SU-DHL-6 (cell line): ENCODE measurements at regions not wholly inside any gene's neighbourhood (a gene's known extent, or its start where the extent isn't known, plus 50 kb on each side); places are given as distances from the start of the nearest gene placed in this dataset.

Experiments used
- H2AFZ ChIP-seq: fragments of 200-600 bp; sonication (generic); 2 replicates; pipeline ENCODE4 v1.6.1; 2014; ENCODE audit warnings: low read depth, mild to moderate bottlenecking, moderate library complexity, mixed read lengths, antibody characterized with exemption, low read length; ENCODE audit not compliant: severe bottlenecking
- H3F3A ChIP-seq: fragments of 200-600 bp; shearing (Covaris generic); 2 replicates; pipeline ENCODE4 v1.6.0; 2016; ENCODE audit warnings: antibody characterized with exemption, mild to moderate bottlenecking; ENCODE audit not compliant: insufficient read depth
- H3K27ac ChIP-seq: fragments of 200-600 bp; sonication (generic); 2 replicates; pipeline ENCODE4 v1.5.1; 2016; ENCODE audit warnings: low read depth, mild to moderate bottlenecking, low read length, moderate library complexity, mixed read lengths
- H3K27me3 ChIP-seq: fragments of 200-600 bp; sonication (generic), shearing (Covaris generic); 2 replicates; pipeline ENCODE4 v1.6.0; 2014; ENCODE audit warnings: mild to moderate bottlenecking, low read length
- H3K36me3 ChIP-seq: fragments of 200-600 bp; sonication (generic); 2 replicates; pipeline ENCODE4 v1.6.1; 2014; ENCODE audit warnings: mild to moderate bottlenecking, low read length, mixed read lengths
- H3K4me2 ChIP-seq: fragments of 300-600, 200-600 bp; shearing (Covaris generic), sonication (generic); 2 replicates; pipeline ENCODE4 v1.6.0; 2014; ENCODE audit warnings: low read length, low read depth, mild to moderate bottlenecking; ENCODE audit not compliant: poor library complexity, severe bottlenecking
- H3K4me3 ChIP-seq: fragments of 200-600 bp; sonication (generic); 2 replicates; pipeline ENCODE4 v1.5.1; 2014; ENCODE audit warnings: antibody characterized with exemption, low read length, mild to moderate bottlenecking, mixed read lengths; ENCODE audit not compliant: insufficient read depth, poor library complexity, severe bottlenecking
- H3K79me2 ChIP-seq: fragments of 200-600 bp; sonication (generic); 2 replicates; pipeline ENCODE4 v1.6.1; 2014; ENCODE audit warnings: mild to moderate bottlenecking, low read length, moderate library complexity; ENCODE audit not compliant: insufficient read depth
- H3K9ac ChIP-seq: fragments of 200-600 bp; sonication (generic); 2 replicates; pipeline ENCODE4 v1.7.0; 2014; ENCODE audit warnings: mild to moderate bottlenecking, low read length
- H3K9me2 ChIP-seq: fragments of 200-600 bp; sonication (generic); replicated peaks from 2 replicates; pipeline ENCODE4 v1.6.1; 2014; ENCODE audit warnings: low read length; ENCODE audit not compliant: insufficient read depth
- H3K9me3 ChIP-seq: fragments of 200-600 bp; sonication (generic); 2 replicates; pipeline ENCODE4 v1.6.1; 2014; ENCODE audit warnings: low read length, mixed read lengths; ENCODE audit not compliant: insufficient read depth
- H4K20me1 ChIP-seq: fragments of 200-600 bp; sonication (generic); 2 replicates; pipeline ENCODE4 v1.6.1; 2014; ENCODE audit warnings: low read depth, mild to moderate bottlenecking, antibody characterized with exemption, low read length, moderate library complexity, mixed read lengths
- EZH2phosphoT487 ChIP-seq: fragments of 200-600 bp; sonication (generic), shearing (Covaris generic); conservative IDR thresholded peaks from 2 replicates; pipeline ENCODE4 v1.6.1; 2018; ENCODE audit warnings: mild to moderate bottlenecking, antibody characterized with exemption, low read length, moderate library complexity, mixed read lengths
- TF ChIP-seq, protein P1 (sequence below): fragments of 200-600 bp; sonication (generic); IDR thresholded peaks from one replicate; pipeline ENCODE4 v1.5.1; 2017; ENCODE audit warnings: antibody characterized with exemption, mild to moderate bottlenecking, low read length, moderate library complexity; ENCODE audit not compliant: insufficient read depth, poor library complexity, severe bottlenecking

DNA sequence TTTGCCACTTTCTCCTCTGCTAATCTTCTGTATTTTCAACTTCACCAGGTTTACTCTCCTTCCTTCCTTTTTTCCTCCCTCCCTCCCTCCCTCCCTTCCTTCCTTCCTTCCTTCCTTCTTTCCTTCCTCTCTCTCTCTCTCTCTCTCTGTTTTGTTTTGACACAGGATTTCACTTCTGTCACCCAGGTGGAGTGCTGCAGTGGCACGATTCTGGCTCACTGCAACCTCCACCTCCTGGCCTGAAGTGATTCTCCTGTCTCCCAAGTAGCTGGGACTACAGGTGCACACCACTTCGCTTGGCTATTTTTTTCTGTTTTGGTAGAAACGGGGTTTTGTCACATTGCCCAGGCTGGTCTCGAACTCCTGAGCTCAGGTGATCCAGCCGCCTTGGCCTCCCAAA, 181.2 kb upstream of the BTG1 start:
- no peak overlapping the region for H2AFZ ChIP-seq
- no peak overlapping the region for H3K4me3 ChIP-seq
- H3K4me2 ChIP-seq: no peak overlapping the region
- no peak for TF ChIP-seq EZH2phosphoT487
- TF ChIP-seq, protein P1, sequence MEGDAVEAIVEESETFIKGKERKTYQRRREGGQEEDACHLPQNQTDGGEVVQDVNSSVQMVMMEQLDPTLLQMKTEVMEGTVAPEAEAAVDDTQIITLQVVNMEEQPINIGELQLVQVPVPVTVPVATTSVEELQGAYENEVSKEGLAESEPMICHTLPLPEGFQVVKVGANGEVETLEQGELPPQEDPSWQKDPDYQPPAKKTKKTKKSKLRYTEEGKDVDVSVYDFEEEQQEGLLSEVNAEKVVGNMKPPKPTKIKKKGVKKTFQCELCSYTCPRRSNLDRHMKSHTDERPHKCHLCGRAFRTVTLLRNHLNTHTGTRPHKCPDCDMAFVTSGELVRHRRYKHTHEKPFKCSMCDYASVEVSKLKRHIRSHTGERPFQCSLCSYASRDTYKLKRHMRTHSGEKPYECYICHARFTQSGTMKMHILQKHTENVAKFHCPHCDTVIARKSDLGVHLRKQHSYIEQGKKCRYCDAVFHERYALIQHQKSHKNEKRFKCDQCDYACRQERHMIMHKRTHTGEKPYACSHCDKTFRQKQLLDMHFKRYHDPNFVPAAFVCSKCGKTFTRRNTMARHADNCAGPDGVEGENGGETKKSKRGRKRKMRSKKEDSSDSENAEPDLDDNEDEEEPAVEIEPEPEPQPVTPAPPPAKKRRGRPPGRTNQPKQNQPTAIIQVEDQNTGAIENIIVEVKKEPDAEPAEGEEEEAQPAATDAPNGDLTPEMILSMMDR: no peak
- no peaks in the 10 kb centered on the region for H3K27me3 ChIP-seq
- H3K9me2 ChIP-seq: no peaks in the 10 kb centered on the region
- H3K36me3 ChIP-seq: no peaks in the 10 kb centered on the region
- H3F3A ChIP-seq: no peaks in the 10 kb centered on the region
- H3K9ac ChIP-seq: no peak overlapping the region
- H3K79me2 ChIP-seq: no peaks in the 10 kb centered on the region
- no peak overlapping the region for H3K27ac ChIP-seq
- H3K9me3 ChIP-seq: no peaks in the 10 kb centered on the region
- H4K20me1 ChIP-seq: no peaks in the 10 kb centered on the region

DNA sequence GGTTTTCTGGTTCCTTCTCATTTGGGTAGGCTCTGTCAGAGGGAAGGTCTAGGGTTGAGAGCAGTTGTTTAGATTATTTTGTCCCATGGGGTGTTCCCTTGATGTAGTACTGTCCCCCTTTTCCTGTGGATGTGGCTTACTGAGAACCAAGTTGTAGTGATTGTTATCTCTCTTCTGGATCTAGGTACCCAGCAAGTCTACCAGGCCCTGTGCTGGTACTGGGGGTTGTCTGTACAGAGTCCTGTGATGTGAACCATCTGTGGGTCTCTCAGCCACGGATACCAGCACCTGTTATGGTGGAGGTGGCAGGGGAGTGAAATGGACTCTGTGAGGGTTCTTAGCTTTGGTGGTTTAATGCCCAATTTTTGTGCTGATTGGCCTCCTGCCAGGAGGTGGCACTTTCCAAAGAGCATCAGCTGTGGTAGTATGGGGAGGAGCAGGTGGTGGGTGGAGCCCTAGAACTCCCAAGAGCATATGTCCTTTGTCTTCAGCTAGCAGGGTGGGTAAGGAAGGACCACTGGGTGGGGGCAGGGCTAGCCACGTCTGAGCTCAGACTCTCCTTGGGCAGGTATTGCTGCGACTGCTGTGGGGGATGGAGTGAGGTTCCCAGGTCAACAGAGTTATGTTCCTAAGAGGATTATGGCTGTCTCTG, 179.3 kb upstream of the BTG1 start:
- H2AFZ ChIP-seq: no peak overlapping the region
- no peak overlapping the region for H3K9ac ChIP-seq
- H3F3A ChIP-seq: no peaks in the 10 kb centered on the region
- H4K20me1 ChIP-seq: no peaks in the 10 kb centered on the region
- H3K9me2 ChIP-seq: no peaks in the 10 kb centered on the region
- H3K27me3 ChIP-seq: no peaks in the 10 kb centered on the region
- H3K9me3 ChIP-seq: no peaks in the 10 kb centered on the region
- H3K27ac ChIP-seq: no peak overlapping the region
- H3K79me2 ChIP-seq: no peaks in the 10 kb centered on the region
- no peak for TF ChIP-seq EZH2phosphoT487
- TF ChIP-seq, protein P1: no peak
- H3K36me3 ChIP-seq: no peaks in the 10 kb centered on the region
- H3K4me2 ChIP-seq: no peak overlapping the region
- no peak overlapping the region for H3K4me3 ChIP-seq

DNA sequence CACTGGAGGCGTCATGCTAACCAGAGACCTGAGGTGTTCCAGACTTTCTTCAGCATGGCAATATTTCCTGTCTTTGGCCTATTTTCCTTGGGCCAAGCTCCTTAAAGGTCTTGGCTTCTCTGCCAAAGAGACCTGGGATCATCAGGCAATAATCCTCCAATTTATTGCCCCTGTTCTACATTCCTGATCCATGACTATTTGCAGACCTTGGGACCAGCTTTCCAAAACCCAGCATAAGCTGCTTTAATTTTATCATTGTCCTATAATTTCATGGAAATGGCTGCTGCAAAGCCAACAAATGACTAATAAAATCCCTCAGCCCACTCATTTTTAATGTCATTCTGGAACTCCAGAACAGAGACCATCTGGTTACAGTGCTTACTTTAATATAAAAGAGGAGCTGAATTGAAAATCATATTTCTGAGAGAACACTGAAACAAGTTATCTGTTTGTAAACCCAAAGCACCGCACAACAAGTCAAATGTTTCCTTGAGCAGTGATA, 166.9 kb upstream of the BTG1 start:
- Histone ChIP-seq H3K27me3 (no peaks in the 10 kb centered on the region), H3F3A (no peaks in the 10 kb centered on the region), H4K20me1 (no peaks in the 10 kb centered on the region), H3K36me3 (no peaks in the 10 kb centered on the region), H3K9me3 (no peaks in the 10 kb centered on the region), H3K4me2 (no peak overlapping the region), H3K79me2 (no peaks in the 10 kb centered on the region), H3K9me2 (no peaks in the 10 kb centered on the region), H2AFZ (no peak overlapping the region), H3K4me3 (no peak overlapping the region), H3K27ac (no peak overlapping the region), H3K9ac (no peak overlapping the region)
- TF ChIP-seq, protein P1: no peak
